ENCODE measurements at regions not wholly inside any gene's neighbourhood (a gene's known extent, or its start where the extent isn't known, plus 50 kb on each side); places are given as distances from the start of the nearest gene placed in this dataset.

DNA sequence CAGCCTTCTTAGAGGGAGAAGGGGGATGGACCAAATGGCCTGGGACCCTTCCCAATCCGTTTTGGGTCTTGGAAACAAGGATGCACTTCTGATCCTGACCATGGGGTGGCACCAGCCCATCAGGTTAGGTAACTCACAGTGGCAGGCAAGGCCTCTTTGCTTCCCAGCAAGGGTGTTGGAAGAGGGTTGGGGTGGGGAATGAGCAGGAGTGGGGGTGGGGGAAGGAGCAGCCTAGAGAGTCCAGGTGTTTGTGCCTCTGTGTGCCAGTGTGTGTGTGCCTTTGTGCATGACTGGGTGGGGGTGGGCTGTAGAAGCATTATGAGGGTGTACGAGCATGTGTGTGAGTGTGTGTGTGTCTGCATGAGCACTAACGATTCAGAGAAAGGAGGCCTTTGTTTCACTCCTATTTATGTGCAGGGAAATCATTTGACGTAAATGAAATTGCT lies 213.1 kb downstream of the INSC start:
- no peak for TF ChIP-seq POLR2A (IDR thresholded peaks at IDR 0.05; ENCODE audit: low read depth, low read length)
- no peak for TF ChIP-seq POLR2AphosphoS5 (IDR thresholded peaks at IDR 0.05; ENCODE audit: low read depth, low read length)
- no peak for TF ChIP-seq POU2F2 (IDR thresholded peaks at IDR 0.05; ENCODE audit: low read depth, low read length)
